ENCODE measurements at regions not wholly inside any gene's neighbourhood (a gene's known extent, or its start where the extent isn't known, plus 50 kb on each side); places are given as distances from the start of the nearest gene placed in this dataset.

DNA sequence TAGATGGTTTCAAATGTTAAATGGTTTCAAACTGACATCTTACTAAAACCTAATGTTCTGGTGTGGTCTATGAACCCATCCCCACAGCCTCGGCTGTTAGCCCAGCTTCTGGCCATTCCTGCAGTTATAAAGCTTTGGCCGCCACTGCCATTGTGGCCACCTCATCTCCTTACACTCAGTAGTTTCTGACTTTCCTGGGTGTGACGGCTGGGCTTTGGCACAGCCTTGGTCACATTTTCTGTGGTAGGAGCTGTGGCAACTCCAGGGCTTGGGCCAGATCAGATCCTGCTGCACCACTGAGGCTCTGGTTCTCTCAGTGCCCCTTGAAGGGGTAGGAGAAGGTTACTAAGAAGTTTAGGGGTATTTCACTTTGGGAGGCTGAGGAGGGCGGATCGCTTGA lies 84.2 kb upstream of the STXBP6 start:
- DNase-seq, result no peak

DNA sequence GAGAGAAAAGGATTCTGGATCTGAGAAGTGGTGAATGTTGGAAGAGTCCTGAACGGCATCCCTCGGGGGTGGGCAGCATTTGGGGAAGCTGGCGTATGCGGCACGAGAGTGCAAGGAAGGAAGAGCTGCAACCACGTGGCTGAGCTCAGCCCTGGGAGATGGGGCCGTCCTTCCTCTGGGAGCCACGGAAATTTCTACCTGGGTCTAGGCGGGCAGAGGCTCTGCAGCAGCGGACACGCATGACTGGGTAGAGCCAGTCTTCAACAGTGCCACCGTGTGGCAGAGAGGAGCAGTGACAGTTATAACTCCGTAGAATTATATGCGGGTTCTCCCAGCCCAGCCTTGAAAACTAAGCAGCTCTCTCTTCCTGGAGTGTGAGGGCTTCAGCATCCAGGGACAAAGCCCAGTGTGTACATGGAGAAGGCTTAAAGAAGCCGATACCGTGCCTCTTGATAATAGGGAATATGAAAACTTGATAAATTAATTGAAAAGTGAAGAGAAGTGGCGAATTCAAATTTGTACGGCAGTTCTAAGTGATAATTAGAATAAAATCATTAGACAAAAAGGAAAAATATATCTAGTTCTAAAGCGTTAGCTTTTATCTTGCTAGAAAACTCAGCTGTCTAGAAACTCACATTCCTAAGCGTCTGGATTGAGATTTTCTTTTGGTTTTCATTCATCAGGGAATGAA lies 82.9 kb upstream of the STXBP6 start:
- peak; percentile 29 for DNase-seq

DNA sequence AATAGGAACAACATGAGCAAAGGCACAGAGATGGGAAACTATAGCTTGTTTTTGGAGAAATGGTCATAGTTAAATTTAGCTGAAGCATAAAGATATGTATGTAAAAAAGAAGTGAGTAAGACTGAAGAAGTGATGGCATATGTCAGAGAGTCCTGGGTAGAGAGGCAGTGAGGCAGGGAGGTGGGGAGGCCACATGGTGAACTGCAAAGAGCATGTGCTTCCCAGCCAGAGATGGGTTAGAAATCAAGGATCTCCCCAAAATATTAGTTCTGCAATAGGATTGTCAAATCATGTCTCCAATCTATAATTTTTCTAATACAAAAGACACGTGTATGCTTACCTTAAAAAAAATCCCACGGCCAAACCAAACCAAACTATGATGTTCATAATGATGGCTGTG lies 82.1 kb upstream of the STXBP6 start:
- no peak for DNase-seq

DNA sequence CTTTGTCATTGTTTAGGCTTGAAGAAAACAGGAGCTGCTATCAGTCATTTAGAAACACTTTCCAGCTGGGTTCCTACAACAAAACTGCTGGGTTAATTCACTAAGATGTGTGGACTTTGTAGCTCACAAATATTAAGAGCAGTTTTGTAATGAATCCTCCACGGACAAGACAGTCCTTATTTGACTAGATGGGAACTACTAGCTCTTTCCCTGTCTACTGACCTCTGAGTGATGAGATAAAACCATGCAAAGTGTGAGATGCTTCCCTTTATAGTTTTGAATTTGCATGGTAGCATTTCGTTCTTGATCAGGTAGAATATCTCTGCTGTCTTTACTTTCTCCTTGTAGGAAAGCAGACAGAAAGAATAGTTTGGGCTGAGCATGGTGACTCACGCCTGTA lies 72.9 kb upstream of the STXBP6 start:
- no peak for DNase-seq

DNA sequence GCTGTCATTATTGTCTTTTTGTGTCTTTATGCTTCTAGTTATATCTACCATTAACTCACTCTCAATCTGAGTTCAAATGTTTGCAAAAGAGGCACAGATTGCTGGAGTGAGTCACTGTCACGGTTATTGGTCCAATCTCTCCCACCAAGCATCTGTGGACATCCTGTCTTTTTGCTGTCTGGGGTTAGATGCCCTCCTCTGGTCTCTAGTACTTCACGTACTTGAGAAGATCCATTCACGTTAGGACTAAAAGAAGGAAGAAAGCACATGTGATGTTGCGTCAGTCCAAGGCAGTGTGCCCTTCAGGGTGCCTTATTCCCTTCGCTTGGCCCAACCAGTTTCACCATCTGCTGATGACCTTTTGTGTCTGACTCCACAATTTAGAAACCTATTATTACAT lies 72.3 kb upstream of the STXBP6 start:
- DNase-seq, result no peak

DNA sequence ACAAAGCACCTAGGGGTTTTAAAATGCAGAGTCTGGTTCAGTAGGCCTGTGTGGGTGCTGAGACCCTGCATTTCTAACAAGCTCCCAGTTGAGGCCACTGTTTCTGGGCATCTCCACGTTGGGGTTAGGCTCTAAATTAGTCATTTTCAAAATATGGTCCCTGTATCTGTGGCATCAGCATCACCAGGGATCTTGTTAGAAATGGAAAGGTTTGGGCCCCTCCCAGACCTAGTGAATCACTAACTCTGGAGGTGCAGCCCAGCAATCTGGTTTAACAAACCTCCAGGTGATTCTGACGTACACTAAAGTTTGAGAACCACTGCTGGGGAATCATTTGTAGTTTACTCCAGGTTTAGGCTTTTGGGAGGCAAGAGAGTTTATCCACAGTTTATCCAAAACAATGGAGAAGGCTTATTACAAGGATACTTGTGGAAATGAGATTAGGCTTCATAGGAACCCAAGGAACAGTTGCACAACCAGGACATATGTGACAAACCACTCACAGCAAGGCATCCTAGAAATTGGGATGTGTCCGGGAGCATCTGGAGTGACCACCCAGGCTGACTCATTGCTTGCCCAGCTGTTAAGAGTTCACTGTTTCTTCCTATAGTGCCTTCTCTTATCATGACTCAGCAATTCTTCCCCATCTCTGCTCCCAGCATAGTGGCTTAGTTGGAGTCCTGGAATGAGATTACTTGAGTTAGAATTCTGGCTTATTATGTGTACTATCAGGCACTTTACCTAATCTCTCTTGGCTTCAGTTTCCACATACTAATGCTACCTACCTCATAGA lies 71.6 kb upstream of the STXBP6 start:
- DNase-seq, result no peak

DNA sequence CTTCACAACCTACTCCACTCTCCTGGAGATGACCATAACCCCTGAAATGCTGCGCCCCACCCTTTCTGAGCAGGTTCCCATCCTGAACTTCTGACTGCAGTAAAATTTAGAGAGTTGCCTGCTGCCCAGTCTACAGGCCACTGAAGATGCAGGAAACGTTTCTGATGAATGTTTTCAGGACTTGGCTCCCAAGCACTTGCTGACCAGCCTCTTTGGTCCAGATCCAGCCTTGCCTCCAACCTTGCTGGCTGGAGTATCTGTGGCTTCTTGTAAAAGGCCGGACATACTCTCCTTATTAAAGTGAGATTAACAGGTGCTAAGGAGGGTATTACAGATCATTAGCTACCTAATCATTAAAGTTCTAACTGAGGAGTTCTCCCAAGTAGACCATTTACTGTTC lies 70.3 kb upstream of the STXBP6 start:
- DNase-seq, result no peak

DNA sequence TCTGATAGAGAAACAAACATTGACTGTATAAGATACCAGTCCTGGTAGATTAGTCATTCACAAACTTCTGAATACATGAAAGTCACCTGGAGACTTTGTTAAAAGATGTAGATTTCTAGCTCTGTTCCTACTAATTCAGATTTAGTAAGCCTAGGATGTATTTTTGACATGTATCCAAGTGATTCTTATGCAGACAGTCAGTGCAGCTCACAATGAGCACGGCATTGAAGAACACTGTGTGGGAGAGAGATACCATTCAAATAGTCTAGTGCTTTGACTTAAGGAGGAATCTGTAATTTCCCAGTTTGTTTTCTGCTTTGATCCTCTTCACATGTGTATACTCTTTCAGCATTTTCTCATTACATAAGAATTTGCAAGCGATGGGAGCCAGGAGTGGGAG lies 68.7 kb upstream of the STXBP6 start:
- no peak for DNase-seq

DNA sequence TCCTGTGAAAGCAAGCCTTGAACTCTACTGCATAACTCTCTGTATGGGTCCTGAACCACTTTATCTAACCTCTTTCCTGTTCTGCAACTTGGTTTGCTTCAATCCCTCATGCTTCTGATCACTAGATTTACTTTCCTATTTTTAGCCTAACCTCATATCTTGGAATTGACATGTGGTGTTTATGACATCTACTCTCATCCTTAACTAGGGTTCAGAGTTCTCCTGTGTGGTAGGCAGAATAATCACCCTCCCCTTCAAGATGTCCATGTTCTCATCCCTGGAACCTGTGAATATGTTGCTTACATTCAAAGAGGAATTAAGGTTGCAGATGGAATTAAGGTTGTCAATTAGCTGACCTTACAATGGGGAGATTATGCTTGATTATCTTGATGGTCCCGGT lies 67.4 kb upstream of the STXBP6 start:
- DNase-seq, result no peak

DNA sequence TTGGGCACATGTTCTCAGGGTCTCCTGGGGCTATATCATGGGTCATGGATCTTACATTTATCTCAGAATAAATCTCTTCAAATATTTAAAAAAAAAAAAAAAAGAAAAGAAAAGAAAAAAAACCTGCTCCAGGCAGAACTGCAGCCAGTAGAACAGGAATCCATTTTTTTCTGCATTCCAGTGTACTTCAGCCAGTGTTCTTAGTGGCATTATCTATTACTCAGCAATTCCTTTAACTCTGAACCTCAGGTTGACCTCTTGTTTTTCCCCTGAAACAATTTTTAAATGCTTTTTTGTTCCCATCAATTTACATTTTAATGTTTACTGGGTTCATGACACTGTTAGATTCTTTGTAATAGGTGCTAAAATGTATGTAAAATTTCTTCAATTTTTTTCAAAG lies 66.7 kb upstream of the STXBP6 start:
- DNase-seq, result no peak

DNA sequence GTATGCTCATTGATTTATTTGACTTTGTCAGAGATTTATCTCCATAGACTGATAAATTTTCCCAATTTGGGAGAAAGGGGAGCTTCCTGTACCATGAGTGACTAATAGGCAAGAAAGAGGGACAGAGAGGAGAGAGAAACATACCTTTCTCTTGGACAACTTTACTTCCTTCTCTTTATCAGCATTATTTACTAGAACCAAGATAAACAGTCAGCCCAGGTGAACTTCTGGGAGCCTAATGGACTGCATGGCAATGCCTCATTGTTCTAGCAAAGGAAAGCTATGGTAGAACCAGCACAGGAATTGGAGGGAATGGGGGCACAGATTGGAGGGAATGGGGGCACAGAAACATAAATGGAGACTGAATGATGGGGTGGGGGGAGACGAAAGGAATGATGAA lies 63.4 kb upstream of the STXBP6 start:
- DNase-seq, result no peak

DNA sequence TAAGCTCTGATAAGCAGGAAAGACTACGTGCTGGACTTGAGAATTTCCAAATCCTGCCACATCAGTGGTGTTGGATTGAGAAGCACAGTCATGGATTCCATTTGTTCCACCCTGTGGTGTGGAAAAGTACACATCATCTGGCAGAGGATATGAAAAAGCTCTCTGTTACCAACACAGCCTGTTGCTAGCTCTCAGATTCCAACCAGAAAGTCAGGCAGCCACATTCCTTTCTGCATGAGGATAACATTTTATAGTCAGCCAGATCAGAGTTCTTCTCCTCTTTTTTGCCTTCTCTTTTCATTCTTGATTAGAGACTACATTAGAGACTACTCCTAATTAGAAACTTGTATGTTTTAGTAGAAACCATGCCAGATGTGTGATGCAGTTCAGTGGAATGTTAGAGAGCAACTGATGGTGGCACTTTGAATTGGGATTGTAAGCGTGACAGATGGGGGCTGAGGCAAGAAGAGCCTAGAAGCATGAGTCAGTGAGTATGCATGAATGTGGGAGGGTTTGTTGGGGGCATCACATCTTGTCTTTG lies 61.2 kb upstream of the STXBP6 start:
- peak; percentile 6 for DNase-seq

DNA sequence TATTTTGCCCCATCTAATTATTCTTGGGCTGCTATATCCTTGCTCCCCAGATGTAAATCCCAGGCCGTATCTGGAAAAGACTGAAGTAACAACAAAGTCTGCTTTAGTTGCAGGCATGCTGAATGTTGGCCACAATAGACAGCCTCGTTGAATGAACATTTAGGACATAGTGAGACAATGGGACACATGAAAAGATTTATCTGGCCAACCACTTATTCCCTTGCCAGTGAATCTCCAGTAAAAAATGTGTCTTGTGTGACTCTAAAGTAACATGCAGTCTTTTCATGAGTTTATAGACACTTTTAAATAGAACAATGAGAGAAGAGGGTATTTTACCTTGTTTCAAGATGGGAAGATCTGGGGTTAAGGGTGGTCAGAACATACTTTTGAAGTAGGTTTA lies 60.2 kb upstream of the STXBP6 start:
- DNase-seq, result no peak

DNA sequence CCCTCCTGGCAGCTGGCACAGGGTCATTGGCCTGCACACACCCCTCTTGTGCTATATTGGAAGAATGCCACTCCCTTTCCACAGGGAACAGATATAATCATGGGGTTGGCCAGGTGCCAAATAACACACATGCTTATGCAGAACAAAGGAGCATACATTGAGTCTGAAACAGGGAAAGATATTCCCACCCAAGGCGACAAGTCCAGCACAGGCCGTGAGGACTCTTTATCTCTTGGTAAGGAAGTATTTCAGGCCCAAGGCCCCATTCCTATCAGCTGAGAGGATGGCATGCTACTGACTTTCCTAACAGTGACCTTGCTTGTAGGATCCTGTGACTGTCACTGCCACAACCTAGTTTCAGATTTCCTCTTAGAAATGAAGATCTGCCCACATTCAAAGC lies 59.0 kb upstream of the STXBP6 start:
- DNase-seq, result peak; percentile 71

DNA sequence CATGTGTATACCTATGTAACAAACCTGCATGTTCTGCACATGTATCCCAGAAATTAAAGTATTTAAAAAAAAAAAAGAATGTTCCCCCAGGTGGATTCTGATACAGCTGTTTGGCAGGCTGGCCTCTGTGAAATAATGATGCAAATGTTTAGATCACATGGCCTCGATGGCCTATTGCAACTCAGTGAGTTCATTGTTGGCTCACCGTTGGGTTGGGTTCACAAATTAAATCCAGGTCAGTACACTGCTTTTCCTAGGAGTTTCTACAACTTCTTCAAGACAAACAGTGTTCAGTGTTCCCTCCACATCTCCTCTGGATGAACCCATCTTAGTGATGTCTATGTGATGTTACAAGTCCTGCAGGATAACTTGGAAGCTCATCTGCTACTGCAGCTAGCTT lies 58.3 kb upstream of the STXBP6 start:
- DNase-seq, result no peak

DNA sequence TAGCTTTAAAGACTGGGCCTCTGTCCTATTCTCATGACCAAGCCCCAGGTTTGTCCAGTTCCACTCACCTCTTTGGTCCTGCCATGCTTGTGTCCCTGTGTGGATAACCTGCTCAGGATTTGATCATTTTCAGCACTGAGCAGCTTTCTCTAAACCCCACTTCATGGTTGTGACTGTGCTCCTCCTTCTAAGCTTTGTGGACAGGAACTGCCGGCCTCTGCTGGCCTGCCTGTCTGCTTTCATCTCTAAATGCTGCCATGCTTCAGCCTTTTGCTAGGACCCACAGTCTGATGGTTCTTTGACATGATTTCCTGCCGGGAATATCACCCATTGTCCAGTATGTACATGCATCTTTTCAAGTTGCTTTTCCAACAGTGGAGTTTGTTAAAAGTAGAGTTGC lies 53.9 kb upstream of the STXBP6 start:
- no peak for DNase-seq

DNA sequence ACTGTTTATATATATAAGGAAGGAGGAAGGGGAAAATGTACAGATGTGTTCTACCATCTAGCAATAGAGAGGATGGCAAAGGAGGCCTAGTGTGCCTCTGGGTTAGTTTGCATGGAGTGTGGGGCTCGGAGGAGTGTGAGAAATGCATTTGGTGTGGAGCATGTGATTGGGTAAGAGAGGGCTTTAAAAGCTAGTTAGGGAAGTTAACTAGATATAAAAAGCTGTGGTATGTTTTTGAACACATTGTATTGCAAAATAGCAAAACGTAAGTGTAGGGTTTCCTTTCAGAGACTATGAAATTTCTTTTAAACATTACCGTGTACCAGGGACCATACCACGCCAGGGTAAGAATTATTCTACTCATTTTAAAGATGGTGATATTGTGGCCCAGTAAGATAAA lies 53.3 kb upstream of the STXBP6 start:
- DNase-seq, result no peak

DNA sequence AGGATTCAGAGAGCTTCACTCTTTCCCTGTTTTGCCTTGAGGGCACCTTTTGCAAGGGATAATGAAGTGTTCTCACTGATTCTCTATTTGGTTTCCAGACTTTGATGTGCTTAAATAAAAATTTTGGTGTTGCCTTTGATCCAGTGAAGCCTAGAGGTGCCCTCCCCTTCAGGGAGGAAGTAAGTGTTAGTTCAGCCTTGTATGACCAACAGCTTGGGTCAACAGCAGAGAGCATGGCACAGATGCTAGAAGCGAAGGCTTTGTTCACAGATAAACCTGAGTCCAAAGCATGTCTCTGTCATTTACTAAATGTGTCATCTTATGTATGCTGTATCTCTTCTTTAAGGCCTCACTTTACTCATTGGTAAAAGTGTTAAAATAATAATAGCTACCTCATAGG lies 52.8 kb upstream of the STXBP6 start:
- no peak for DNase-seq

DNA sequence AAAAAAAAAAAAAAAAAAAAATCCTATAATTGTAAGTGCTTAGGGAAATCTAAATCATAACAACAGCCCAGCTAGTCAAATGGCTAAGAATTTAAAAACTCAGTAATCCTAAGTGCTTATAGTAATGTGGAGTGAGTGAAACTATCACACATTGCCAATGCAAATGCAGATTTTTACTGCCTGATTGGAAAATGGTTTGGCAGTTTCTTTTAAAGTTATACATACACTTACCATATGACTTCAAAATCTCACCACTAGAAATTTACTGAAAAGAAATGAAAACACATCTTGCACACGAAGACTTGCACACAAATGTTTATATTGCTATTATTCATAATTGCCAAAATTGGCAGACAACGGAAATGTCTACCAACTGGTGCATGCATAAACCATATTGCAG lies 51.3 kb upstream of the STXBP6 start:
- DNase-seq, result no peak

Data from NCI-H345 (cell line).